ENCODE measurements at regions not wholly inside any gene's neighbourhood (a gene's known extent, or its start where the extent isn't known, plus 50 kb on each side); places are given as distances from the start of the nearest gene placed in this dataset.

GRCh38 chr2:19456705-19457309 lies 98.4 kb upstream of the OSR1 start:
- TF ChIP-seq REST (IDR thresholded peaks at IDR 0.05; ENCODE audit: insufficient read depth in 1 of 2, low read depth in 2 of 2, low read length in 2 of 2) (no peak), TAF1 (IDR thresholded peaks at IDR 0.05; ENCODE audit: borderline replicate concordance, insufficient read depth, low read length) (no peak), FOXP2 (optimal IDR thresholded peaks at IDR 0.05; ENCODE audit: borderline replicate concordance, extremely low read depth, extremely low read length, insufficient read depth) (no peak), SIN3A (IDR thresholded peaks at IDR 0.05; ENCODE audit: borderline replicate concordance, insufficient read depth, low read length) (no peak), POLR2AphosphoS5 (IDR thresholded peaks at IDR 0.05; ENCODE audit: low read depth, low read length) (no peak)

GRCh38 chr2:19454125-19454524 lies 95.7 kb upstream of the OSR1 start:
- TF ChIP-seq REST (IDR thresholded peaks at IDR 0.05; ENCODE audit: insufficient read depth in 1 of 2, low read depth in 2 of 2, low read length in 2 of 2) (no peak), POLR2AphosphoS5 (IDR thresholded peaks at IDR 0.05; ENCODE audit: low read depth, low read length) (no peak), SIN3A (IDR thresholded peaks at IDR 0.05; ENCODE audit: borderline replicate concordance, insufficient read depth, low read length) (no peak), TAF1 (IDR thresholded peaks at IDR 0.05; ENCODE audit: borderline replicate concordance, insufficient read depth, low read length) (no peak), FOXP2 (optimal IDR thresholded peaks at IDR 0.05; ENCODE audit: borderline replicate concordance, extremely low read depth, extremely low read length, insufficient read depth) (no peak)

GRCh38 chr2:19442731-19443130 lies 84.3 kb upstream of the OSR1 start:
- no peak for TF ChIP-seq FOXP2 (optimal IDR thresholded peaks at IDR 0.05; ENCODE audit: borderline replicate concordance, extremely low read depth, extremely low read length, insufficient read depth)
- no peak for TF ChIP-seq TAF1 (IDR thresholded peaks at IDR 0.05; ENCODE audit: borderline replicate concordance, insufficient read depth, low read length)

GRCh38 chr2:19439081-19439480 lies 80.7 kb upstream of the OSR1 start:
- no peak for TF ChIP-seq SIN3A (IDR thresholded peaks at IDR 0.05; ENCODE audit: borderline replicate concordance, insufficient read depth, low read length)
- no peak for TF ChIP-seq REST (IDR thresholded peaks at IDR 0.05; ENCODE audit: insufficient read depth in 1 of 2, low read depth in 2 of 2, low read length in 2 of 2)
- TF ChIP-seq FOXP2 (optimal IDR thresholded peaks at IDR 0.05; ENCODE audit: borderline replicate concordance, extremely low read depth, extremely low read length, insufficient read depth) = no peak
- TF ChIP-seq TAF1 (IDR thresholded peaks at IDR 0.05; ENCODE audit: borderline replicate concordance, insufficient read depth, low read length) = no peak
- TF ChIP-seq POLR2AphosphoS5 (IDR thresholded peaks at IDR 0.05; ENCODE audit: low read depth, low read length) = no peak

GRCh38 chr2:19435815-19436214 lies 77.4 kb upstream of the OSR1 start:
- TF ChIP-seq SIN3A (IDR thresholded peaks at IDR 0.05; ENCODE audit: borderline replicate concordance, insufficient read depth, low read length) = no peak
- TF ChIP-seq REST (IDR thresholded peaks at IDR 0.05; ENCODE audit: insufficient read depth in 1 of 2, low read depth in 2 of 2, low read length in 2 of 2) = no peak
- no peak for TF ChIP-seq FOXP2 (optimal IDR thresholded peaks at IDR 0.05; ENCODE audit: borderline replicate concordance, extremely low read depth, extremely low read length, insufficient read depth)
- no peak for TF ChIP-seq TAF1 (IDR thresholded peaks at IDR 0.05; ENCODE audit: borderline replicate concordance, insufficient read depth, low read length)
- TF ChIP-seq POLR2AphosphoS5 (IDR thresholded peaks at IDR 0.05; ENCODE audit: low read depth, low read length) = no peak

Measured in PFSK-1 (cell line).